Gastrocnemius medialis (tissue), 4 donors: ENCODE measurements at regions not wholly inside any gene's neighbourhood (a gene's known extent, or its start where the extent isn't known, plus 50 kb on each side); places are given as distances from the start of the nearest gene placed in this dataset.

Experiments used
- ATAC-seq, 2 donors: fragments of 150-250 bp; one replicate each; pipeline ENCODE4 v1.9.1; 2016
- DNase-seq, 2 donors: peaks; one replicate each; pipeline ENCODE4 v3.0.0-alpha.2; 2019
- H3K27ac ChIP-seq, 4 donors: fragments of 200-600 bp; sonication (generic); 1 replicate in 1 of 4; 2 replicates in 3 of 4; pipeline ENCODE4 v1.5.1; 2016 to 2018; ENCODE audit warnings: mild to moderate bottlenecking in 2 of 4, moderate library complexity in 1 of 4
- H3K27me3 ChIP-seq, 3 donors: fragments of 200-600 bp; sonication (generic) in 2 of 3; 1 replicate in 1 of 3; 2 replicates in 2 of 3; pipeline versions ENCODE4 v1.5.1 to v1.6.0; 2016 to 2019; ENCODE audit warnings: mild to moderate bottlenecking in 1 of 3, moderate library complexity in 1 of 3
- H3K36me3 ChIP-seq, 2 donors: fragments of 200-600 bp; sonication (generic) in 1 of 2; one replicate each; pipeline ENCODE4 v1.5.1; 2017 to 2018
- H3K4me1 ChIP-seq, 2 donors: fragments of 200-600 bp; sonication (generic) in 1 of 2; one replicate each; pipeline ENCODE4 v1.5.1; 2016 to 2017; ENCODE audit warnings: mild to moderate bottlenecking in 2 of 2
- H3K4me3 ChIP-seq, 4 donors: fragments of 200-600 bp; sonication (generic) in 3 of 4; 1 replicate in 1 of 4; 2 replicates in 3 of 4; pipeline ENCODE4 v1.5.1; 2016 to 2019; ENCODE audit warnings: mild to moderate bottlenecking in 2 of 4
- H3K9me3 ChIP-seq, 3 donors: fragments of 200-600 bp; sonication (generic) in 2 of 3; 1 replicate in 1 of 3; 2 replicates in 2 of 3; pipeline ENCODE4 v1.5.1; 2016 to 2019
- CTCF ChIP-seq, 5 experiments: fragments of 450-650 bp in 3 of 5; fragments of 200-600 bp in 2 of 5; sonication (generic) in 2 of 5; IDR thresholded peaks in 4 of 5; conservative IDR thresholded peaks in 1 of 5; 1 replicate in 4 of 5; 2 replicates in 1 of 5; pipeline ENCODE4 v1.5.1; 2016 to 2019; ENCODE audit warnings: antibody characterized with exemption in 5 of 5, mild to moderate bottlenecking in 3 of 5, moderate library complexity in 3 of 5
- POLR2A ChIP-seq, 2 donors: fragments of 450-650 bp; IDR thresholded peaks; one replicate each; pipeline ENCODE4 v1.6.1; 2017; ENCODE audit warnings: antibody characterized with exemption in 2 of 2, mild to moderate bottlenecking in 2 of 2, moderate library complexity in 2 of 2
- in situ Hi-C, 4 donors: fragments of 200-750 bp; cut with MboI; loops; one replicate each; pipeline versions ENCODE4 v1.15.0 to v1.8.0; 2017; ENCODE audit warnings: low sequenced_read_pairs in 4 of 4
- intact Hi-C: fragments of 100-400 bp; cut with DNase I; formaldehyde crosslinking; loops from one replicate; pipeline ENCODE4 v1.15.1; 2023; ENCODE audit warnings: low total_unique reads

GRCh38 chr14:65286443-65286842 lies 126.1 kb upstream of the FUT8 start:
- no peaks in the 10 kb centered on the region for H3K27me3 ChIP-seq
- ATAC-seq (no peak), DNase-seq (no peak)
- H3K27ac ChIP-seq = no peak overlapping the region
- TF ChIP-seq POLR2A (IDR thresholded peaks at IDR 0.05) (no peak), CTCF (IDR thresholded peaks at IDR 0.05 in 4 of 5, conservative IDR thresholded peaks at IDR 0.05 in 1 of 5) (no peak)
- H3K36me3 ChIP-seq = no peaks in the 10 kb centered on the region
- no peak overlapping the region for H3K4me3 ChIP-seq
- no peaks in the 10 kb centered on the region for H3K9me3 ChIP-seq
- in situ Hi-C loops (no loop called here), intact Hi-C loops (no loop called here)
- H3K4me1 ChIP-seq = no peaks in the 10 kb centered on the region

DNA sequence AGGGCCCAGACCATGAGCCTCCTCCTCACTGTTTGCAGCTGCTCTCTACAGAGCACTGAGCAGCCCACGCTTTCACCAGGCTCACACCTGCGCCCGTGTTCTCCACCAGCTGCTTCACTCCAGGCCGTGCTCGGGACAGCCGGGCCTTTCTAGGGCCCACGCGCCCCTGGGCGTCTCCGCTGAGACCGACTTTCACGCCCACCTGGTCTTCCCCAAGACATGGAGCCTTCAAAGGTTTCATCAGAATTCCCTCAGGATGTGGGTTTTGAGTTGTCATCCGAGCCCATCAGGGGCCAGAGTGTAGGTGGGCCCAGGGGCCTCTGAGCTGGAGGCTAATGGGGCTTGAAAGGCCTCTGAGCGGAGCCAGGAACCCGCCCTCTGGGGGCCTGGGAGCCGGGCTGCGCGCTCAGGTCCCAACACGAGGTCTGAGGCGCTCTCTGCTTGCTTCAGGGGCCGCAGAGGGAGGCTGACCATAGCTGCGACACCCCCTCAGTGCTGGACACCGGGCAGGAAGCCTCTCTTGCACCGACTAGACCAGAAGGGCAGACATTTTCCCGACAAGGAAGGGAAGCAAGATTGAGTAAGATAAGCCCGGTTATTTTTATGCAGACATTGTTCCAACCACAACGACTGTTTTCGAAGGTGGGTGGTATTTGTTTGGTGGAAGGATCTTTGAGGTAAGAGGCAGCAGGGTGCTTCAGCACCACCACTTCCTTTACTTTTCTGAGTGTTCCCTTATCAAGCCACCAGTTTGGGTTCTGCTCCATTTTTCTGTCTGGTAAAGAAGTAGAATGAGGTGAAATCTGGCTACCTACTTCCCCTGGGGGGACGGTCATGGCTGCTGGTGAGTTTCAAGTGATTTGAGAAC lies 125.0 kb upstream of the FUT8 start:
- intact Hi-C loops = no loop called here
- no peaks in the 10 kb centered on the region for H3K36me3 ChIP-seq
- no peak overlapping the region for H3K4me3 ChIP-seq
- ATAC-seq (no peak), DNase-seq (no peak)
- in situ Hi-C loops = no loop called here
- H3K27ac ChIP-seq = no peak overlapping the region
- TF ChIP-seq POLR2A (IDR thresholded peaks at IDR 0.05) (no peak), CTCF (IDR thresholded peaks at IDR 0.05 in 4 of 5, conservative IDR thresholded peaks at IDR 0.05 in 1 of 5) (no peak)
- no peaks in the 10 kb centered on the region for H3K9me3 ChIP-seq
- no peaks in the 10 kb centered on the region for H3K4me1 ChIP-seq
- no peaks in the 10 kb centered on the region for H3K27me3 ChIP-seq

DNA sequence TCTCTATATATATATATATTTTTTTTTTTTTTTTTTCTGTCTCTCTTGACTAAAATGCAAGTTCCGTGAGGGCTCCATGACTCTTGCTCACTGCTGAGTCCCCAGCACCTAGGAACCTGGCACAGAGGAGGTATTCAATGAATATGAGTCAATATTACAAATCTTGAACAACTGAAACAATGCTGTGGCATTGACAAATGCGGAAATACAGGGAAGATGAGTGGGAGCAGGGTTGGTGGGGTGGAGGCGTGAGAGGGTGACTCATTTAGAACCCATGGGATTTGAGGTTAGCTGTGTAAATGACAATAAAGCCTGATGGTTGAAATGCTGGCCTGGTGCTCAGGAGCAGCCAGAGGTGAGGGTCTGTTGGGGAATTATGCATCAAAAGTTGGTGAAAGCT lies 121.7 kb upstream of the FUT8 start:
- ATAC-seq = no peak
- Histone ChIP-seq H3K36me3 (no peaks in the 10 kb centered on the region), H3K4me1 (no peaks in the 10 kb centered on the region), H3K27me3 (no peaks in the 10 kb centered on the region), H3K27ac (no peak overlapping the region), H3K4me3 (no peak overlapping the region), H3K9me3 (no peaks in the 10 kb centered on the region)
- intact Hi-C loops (no loop called here), in situ Hi-C loops (no loop called here)
- TF ChIP-seq POLR2A (IDR thresholded peaks at IDR 0.05) = no peak
- TF ChIP-seq CTCF (IDR thresholded peaks at IDR 0.05 in 4 of 5, conservative IDR thresholded peaks at IDR 0.05 in 1 of 5) = no peak
- no peak for DNase-seq

- no peak for ATAC-seq
- H3K4me1 ChIP-seq = no peaks in the 10 kb centered on the region
- no peaks in the 10 kb centered on the region for H3K9me3 ChIP-seq
- no peaks in the 10 kb centered on the region for H3K36me3 ChIP-seq
- in situ Hi-C loops = no loop called here
- TF ChIP-seq CTCF (IDR thresholded peaks at IDR 0.05 in 4 of 5, conservative IDR thresholded peaks at IDR 0.05 in 1 of 5) = no peak
- TF ChIP-seq POLR2A (IDR thresholded peaks at IDR 0.05) = no peak
- no peaks in the 10 kb centered on the region for H3K27me3 ChIP-seq
- intact Hi-C loops = no loop called here
- no peak overlapping the region for H3K4me3 ChIP-seq
- no peak overlapping the region for H3K27ac ChIP-seq
- no peak for DNase-seq
Measured at GRCh38 chr14:65291531-65291930, 121.0 kb upstream of the FUT8 start.

DNA sequence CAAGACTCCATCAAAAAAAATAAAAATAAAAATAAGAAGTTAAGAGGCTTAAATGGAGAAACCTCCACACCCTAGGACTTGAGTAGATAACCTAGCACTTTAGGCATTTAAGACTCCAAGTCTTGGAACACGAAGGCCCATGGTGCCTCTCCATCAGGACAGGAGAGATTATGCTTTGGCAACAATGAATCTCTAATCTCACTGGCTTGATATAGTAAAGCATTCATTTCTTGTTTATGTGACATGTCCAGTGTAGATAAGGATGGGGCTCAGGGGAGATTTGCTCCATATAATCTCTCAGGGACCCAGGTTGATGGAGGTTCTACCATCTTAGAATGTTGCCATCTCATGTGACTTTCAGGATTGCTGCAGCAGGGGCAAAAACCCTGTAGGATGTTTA lies 117.7 kb upstream of the FUT8 start:
- Histone ChIP-seq H3K27ac (no peak overlapping the region), H3K36me3 (no peaks in the 10 kb centered on the region), H3K4me3 (no peak overlapping the region), H3K27me3 (no peaks in the 10 kb centered on the region), H3K4me1 (no peaks in the 10 kb centered on the region), H3K9me3 (no peaks in the 10 kb centered on the region)
- DNase-seq = no peak
- no peak for ATAC-seq
- TF ChIP-seq CTCF (IDR thresholded peaks at IDR 0.05 in 4 of 5, conservative IDR thresholded peaks at IDR 0.05 in 1 of 5) = no peak
- TF ChIP-seq POLR2A (IDR thresholded peaks at IDR 0.05) = no peak
- intact Hi-C loops (no loop called here), in situ Hi-C loops (no loop called here)
